B cell (primary cell): ENCODE measurements at regions not wholly inside any gene's neighbourhood (a gene's known extent, or its start where the extent isn't known, plus 50 kb on each side); places are given as distances from the start of the nearest gene placed in this dataset.

ENCODE experiments used
- CTCF ChIP-seq: fragments of 200-600 bp; IDR thresholded peaks from one replicate; pipeline ENCODE4 v1.8.0; 2022; ENCODE audit warnings: antibody characterized with exemption, mild to moderate bottlenecking
- EZH2 ChIP-seq: IDR thresholded peaks from 2 replicates; pipeline ENCODE4 v1.6.1; 2012; ENCODE audit warnings: borderline replicate concordance, low read depth, mild to moderate bottlenecking, moderate library complexity, low read length; ENCODE audit not compliant: insufficient read depth, poor library complexity, severe bottlenecking

- TF ChIP-seq CTCF (no peak), EZH2 (no peak)
Measured at GRCh38 chr6:71228461-71229041, 60.1 kb upstream of the OGFRL1 start.
